Thyroid gland (tissue), 4 donors: ENCODE measurements at regions not wholly inside any gene's neighbourhood (a gene's known extent, or its start where the extent isn't known, plus 50 kb on each side); places are given as distances from the start of the nearest gene placed in this dataset.
"Not testable (repeated sequence)": the region's sequence is repeated elsewhere in the genome, so short reads cannot be mapped to it uniquely, and the experiment has no call there.

Experiments
- POLR2A ChIP-seq, 2 donors: fragments of 450-650 bp; IDR thresholded peaks; one replicate each; pipeline ENCODE4 v1.6.1; 2017; ENCODE audit warnings: antibody characterized with exemption in 2 of 2, mild to moderate bottlenecking in 2 of 2, moderate library complexity in 1 of 2
- TF ChIP-seq, protein P1 (sequence below), 6 experiments: fragments of 200-600 bp in 3 of 6; fragments of 450-650 bp in 3 of 6; sonication (generic) in 3 of 6; IDR thresholded peaks; one replicate each; pipeline ENCODE4 v1.5.1; 2016 to 2019; ENCODE audit warnings: antibody characterized with exemption in 6 of 6, mild to moderate bottlenecking in 2 of 6, inconsistent platforms in 1 of 6, moderate library complexity in 1 of 6

DNA sequence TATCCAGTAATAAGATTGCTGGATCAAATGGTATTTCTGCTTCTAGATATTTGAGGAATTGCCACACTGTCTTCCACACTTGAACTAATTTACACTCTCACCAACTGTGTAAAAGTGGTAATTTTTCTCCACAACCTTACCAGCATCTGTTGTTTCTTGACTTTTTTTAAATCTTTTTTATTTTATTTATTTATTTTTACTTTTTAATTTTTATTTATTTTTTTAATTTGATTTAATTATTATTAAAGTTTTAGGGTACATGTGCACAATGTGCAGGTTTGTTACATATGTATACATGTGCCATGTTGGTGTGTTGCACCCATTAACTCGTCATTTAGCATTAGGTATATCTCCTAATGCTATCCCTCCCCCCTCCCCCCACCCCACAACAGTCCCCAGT lies 765.9 kb upstream of the GJE1 start:
- TF ChIP-seq, protein P1, sequence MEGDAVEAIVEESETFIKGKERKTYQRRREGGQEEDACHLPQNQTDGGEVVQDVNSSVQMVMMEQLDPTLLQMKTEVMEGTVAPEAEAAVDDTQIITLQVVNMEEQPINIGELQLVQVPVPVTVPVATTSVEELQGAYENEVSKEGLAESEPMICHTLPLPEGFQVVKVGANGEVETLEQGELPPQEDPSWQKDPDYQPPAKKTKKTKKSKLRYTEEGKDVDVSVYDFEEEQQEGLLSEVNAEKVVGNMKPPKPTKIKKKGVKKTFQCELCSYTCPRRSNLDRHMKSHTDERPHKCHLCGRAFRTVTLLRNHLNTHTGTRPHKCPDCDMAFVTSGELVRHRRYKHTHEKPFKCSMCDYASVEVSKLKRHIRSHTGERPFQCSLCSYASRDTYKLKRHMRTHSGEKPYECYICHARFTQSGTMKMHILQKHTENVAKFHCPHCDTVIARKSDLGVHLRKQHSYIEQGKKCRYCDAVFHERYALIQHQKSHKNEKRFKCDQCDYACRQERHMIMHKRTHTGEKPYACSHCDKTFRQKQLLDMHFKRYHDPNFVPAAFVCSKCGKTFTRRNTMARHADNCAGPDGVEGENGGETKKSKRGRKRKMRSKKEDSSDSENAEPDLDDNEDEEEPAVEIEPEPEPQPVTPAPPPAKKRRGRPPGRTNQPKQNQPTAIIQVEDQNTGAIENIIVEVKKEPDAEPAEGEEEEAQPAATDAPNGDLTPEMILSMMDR (IDR thresholded peaks at IDR 0.05): not testable (repeated sequence)
- not testable (repeated sequence) for TF ChIP-seq POLR2A (IDR thresholded peaks at IDR 0.05)
